GM18519 (cell line): ENCODE measurements at regions not wholly inside any gene's neighbourhood (a gene's known extent, or its start where the extent isn't known, plus 50 kb on each side); places are given as distances from the start of the nearest gene placed in this dataset.

ENCODE experiments used
- ATAC-seq: cut with Tn5 transposase; IDR thresholded peaks from one replicate; pipeline ENCODE4 v1.9.1; 2021; ENCODE audit warnings: mild to moderate bottlenecking, moderate library complexity; ENCODE audit not compliant: unreplicated experiment, low FRiP score

- ATAC-seq = no peak
These were observed 86.5 kb upstream of the CELF2 start for GRCh38 chr10:10930979-10931743.

GRCh38 chr10:10935032-10935431, 82.6 kb upstream of the CELF2 start:
- no peak for ATAC-seq

GRCh38 chr10:10938676-10939075, 79.0 kb upstream of the CELF2 start:
- ATAC-seq = no peak

- ATAC-seq = no peak
These were observed 76.4 kb upstream of the CELF2 start for GRCh38 chr10:10941127-10941730.

GRCh38 chr10:10942441-10942840, 75.2 kb upstream of the CELF2 start:
- ATAC-seq = no peak

- ATAC-seq = no peak
These were observed 71.6 kb upstream of the CELF2 start for GRCh38 chr10:10946081-10946480.

GRCh38 chr10:10946801-10947200, 70.9 kb upstream of the CELF2 start:
- ATAC-seq = no peak

- ATAC-seq = no peak
These were observed 66.0 kb upstream of the CELF2 start for GRCh38 chr10:10951675-10952074.

GRCh38 chr10:10952800-10953199, 64.9 kb upstream of the CELF2 start:
- ATAC-seq = no peak

GRCh38 chr10:10956681-10957542, 60.8 kb upstream of the CELF2 start:
- no peak for ATAC-seq

- ATAC-seq = no peak
These were observed 59.6 kb upstream of the CELF2 start for GRCh38 chr10:10958041-10958440.

GRCh38 chr10:10959666-10960065, 58.0 kb upstream of the CELF2 start:
- ATAC-seq = no peak

GRCh38 chr10:10960534-10960933, 57.1 kb upstream of the CELF2 start:
- no peak for ATAC-seq

- no peak for ATAC-seq
These were observed 56.6 kb upstream of the CELF2 start for GRCh38 chr10:10961072-10961471.

- no peak for ATAC-seq
These were observed 50.6 kb upstream of the CELF2 start for GRCh38 chr10:10967029-10967428.

- no peak for ATAC-seq
These were observed 50.0 kb upstream of the CELF2 start for GRCh38 chr10:10967581-10968256.
